NB4 (cell line): ENCODE measurements at regions not wholly inside any gene's neighbourhood (a gene's known extent, or its start where the extent isn't known, plus 50 kb on each side); places are given as distances from the start of the nearest gene placed in this dataset.

Experiments
- POLR2A ChIP-seq: IDR thresholded peaks from 2 replicates; pipeline ENCODE4 v1.6.1; 2011; ENCODE audit warnings: mild to moderate bottlenecking; ENCODE audit not compliant: insufficient read length; ENCODE audit errors: extremely low read depth
- TF ChIP-seq, protein P1 (sequence below): IDR thresholded peaks from one replicate; pipeline ENCODE4 v1.5.1; 2012; ENCODE audit warnings: low read depth, low read length
- TF ChIP-seq, protein P2 (sequence below): IDR thresholded peaks from 2 replicates; pipeline ENCODE4 v1.6.1; 2011; ENCODE audit warnings: low read depth, low read length

DNA sequence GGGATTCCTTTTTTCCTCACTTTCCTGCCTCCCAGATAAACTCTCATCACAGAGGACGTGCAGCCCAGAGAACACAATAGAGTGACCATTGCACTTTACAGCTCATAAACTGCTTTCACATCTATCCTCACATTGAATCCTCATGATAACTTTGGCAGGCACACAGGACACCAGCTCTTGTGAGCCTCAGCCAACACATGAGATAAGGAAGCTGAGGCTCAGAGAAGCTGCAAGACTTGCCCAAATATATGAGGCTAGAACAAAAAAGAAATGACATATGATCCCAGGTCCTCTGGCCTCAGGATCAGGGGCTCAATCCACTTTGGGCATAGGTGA lies 85.0 kb upstream of the CPEB2 start:
- TF ChIP-seq, protein P1, sequence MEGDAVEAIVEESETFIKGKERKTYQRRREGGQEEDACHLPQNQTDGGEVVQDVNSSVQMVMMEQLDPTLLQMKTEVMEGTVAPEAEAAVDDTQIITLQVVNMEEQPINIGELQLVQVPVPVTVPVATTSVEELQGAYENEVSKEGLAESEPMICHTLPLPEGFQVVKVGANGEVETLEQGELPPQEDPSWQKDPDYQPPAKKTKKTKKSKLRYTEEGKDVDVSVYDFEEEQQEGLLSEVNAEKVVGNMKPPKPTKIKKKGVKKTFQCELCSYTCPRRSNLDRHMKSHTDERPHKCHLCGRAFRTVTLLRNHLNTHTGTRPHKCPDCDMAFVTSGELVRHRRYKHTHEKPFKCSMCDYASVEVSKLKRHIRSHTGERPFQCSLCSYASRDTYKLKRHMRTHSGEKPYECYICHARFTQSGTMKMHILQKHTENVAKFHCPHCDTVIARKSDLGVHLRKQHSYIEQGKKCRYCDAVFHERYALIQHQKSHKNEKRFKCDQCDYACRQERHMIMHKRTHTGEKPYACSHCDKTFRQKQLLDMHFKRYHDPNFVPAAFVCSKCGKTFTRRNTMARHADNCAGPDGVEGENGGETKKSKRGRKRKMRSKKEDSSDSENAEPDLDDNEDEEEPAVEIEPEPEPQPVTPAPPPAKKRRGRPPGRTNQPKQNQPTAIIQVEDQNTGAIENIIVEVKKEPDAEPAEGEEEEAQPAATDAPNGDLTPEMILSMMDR, result no peak
- TF ChIP-seq POLR2A, result no peak
- TF ChIP-seq, protein P2, sequence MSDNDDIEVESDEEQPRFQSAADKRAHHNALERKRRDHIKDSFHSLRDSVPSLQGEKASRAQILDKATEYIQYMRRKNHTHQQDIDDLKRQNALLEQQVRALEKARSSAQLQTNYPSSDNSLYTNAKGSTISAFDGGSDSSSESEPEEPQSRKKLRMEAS, result no peak
